Stomach (tissue), 8 donors: ENCODE measurements at regions not wholly inside any gene's neighbourhood (a gene's known extent, or its start where the extent isn't known, plus 50 kb on each side); places are given as distances from the start of the nearest gene placed in this dataset.

Source experiments
- DNase-seq, 2 donors: peaks; one replicate each; pipeline versions ENCODE4 v3.0.0 to v3.0.0-alpha.2; 2013 to 2019
- H3K27ac ChIP-seq, 5 donors: fragments of 200-600 bp in 4 of 5; sonication (generic) in 4 of 5; one replicate each; pipeline ENCODE4 v1.5.1; 2013 to 2019; ENCODE audit warnings: mild to moderate bottlenecking in 1 of 5, moderate library complexity in 1 of 5
- H3K27me3 ChIP-seq, 3 donors: fragments of 200-600 bp; sonication (generic); one replicate each; pipeline ENCODE4 v1.5.1; 2017 to 2019; ENCODE audit warnings: mixed run types in 1 of 3
- H3K36me3 ChIP-seq, 4 donors: fragments of 200-600 bp; sonication (generic); 1 replicate in 3 of 4; 2 replicates in 1 of 4; pipeline ENCODE4 v1.5.1; 2016 to 2019
- H3K4me1 ChIP-seq, 4 donors: fragments of 200-600 bp; sonication (generic); one replicate each; pipeline ENCODE4 v1.5.1; 2016 to 2019
- H3K4me3 ChIP-seq, 4 donors: fragments of 200-600 bp; sonication (generic) in 3 of 4; one replicate each; pipeline ENCODE4 v1.5.1; 2016 to 2019; ENCODE audit warnings: mild to moderate bottlenecking in 1 of 4
- H3K9me3 ChIP-seq, 4 donors: fragments of 200-600 bp; sonication (generic); one replicate each; pipeline ENCODE4 v1.5.1; 2016 to 2019
- CTCF ChIP-seq, 7 experiments: fragments of 450-650 bp in 4 of 7; fragments of 200-600 bp in 3 of 7; sonication (generic) in 3 of 7; IDR thresholded peaks; one replicate each; pipeline ENCODE4 v1.5.1; 2016 to 2019; ENCODE audit warnings: antibody characterized with exemption in 7 of 7, control low read depth in 2 of 7, mild to moderate bottlenecking in 1 of 7
- EP300 ChIP-seq: sonication (generic); formaldehyde crosslinking; IDR thresholded peaks from one replicate; pipeline ENCODE4 v1.6.1; 2017; ENCODE audit warnings: antibody characterized with exemption
- POLR2A ChIP-seq, 4 donors: fragments of 450-650 bp; IDR thresholded peaks; one replicate each; pipeline ENCODE4 v1.6.1; 2016; ENCODE audit warnings: antibody characterized with exemption in 4 of 4, control low read depth in 2 of 4, mild to moderate bottlenecking in 1 of 4, moderate library complexity in 1 of 4
- POLR2AphosphoS5 ChIP-seq, 3 donors: sonication (generic); formaldehyde crosslinking; IDR thresholded peaks; one replicate each; pipeline ENCODE4 v1.6.1; 2016; ENCODE audit warnings: antibody characterized with exemption in 3 of 3
- WGBS, 5 donors: extraction: QIAGEN DNeasy Blood & Tissue Kit in 3 of 5; methylation state at CpG; one replicate each; pipeline versions ENCODE4 v1.1.5 to v1.1.7; 2013 to 2018; 5-methylcytosine and 5-hydroxymethylcytosine counted together
- intact Hi-C: fragments of 100-400 bp; cut with DNase I; formaldehyde crosslinking; loops from one replicate; pipeline ENCODE4 v1.15.1; 2023; ENCODE audit warnings: low total_unique reads
- donor health status: healthy with polysubstance abuse.
- donor health status: Bipolar disorder and iron deficiency.
- donor health status: healthy.

DNA sequence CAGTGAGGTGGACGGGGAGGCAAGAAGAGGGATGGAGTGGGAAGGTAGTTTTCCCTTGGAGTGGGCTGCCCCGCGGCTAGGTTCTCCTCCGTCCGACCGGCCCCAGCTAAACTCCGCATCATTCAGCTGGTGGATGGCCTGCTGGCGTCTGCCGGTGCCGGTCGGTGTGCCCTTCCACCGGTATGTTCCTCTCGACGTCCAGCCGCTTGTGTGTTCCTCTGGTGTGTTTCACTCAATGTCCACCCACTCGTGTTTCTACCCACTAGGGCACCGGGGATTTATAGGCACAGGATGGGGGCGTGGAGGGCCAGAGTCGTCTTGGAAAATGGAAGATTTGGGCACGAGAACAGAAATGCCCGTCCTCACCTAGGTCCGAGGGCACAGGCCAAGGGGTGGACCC is 931.7 kb upstream of the B3GALT2 start:
- no peak for TF ChIP-seq EP300
- TF ChIP-seq POLR2AphosphoS5 (IDR thresholded peaks at IDR 0.05): no peak
- TF ChIP-seq CTCF (IDR thresholded peaks at IDR 0.05): no peak
- no peak for TF ChIP-seq POLR2A (IDR thresholded peaks at IDR 0.05)
- intact Hi-C loops: no loop called here
- Histone ChIP-seq H3K27me3 (no peaks in the 10 kb centered on the region), H3K36me3 (no peaks in the 10 kb centered on the region), H3K4me3 (no peak overlapping the region), H3K9me3 (peaks cover 0 to 5% (median 0%) of the 10 kb centered on the region in 4 donors), H3K4me1 (no peaks in the 10 kb centered on the region), H3K27ac (no peak overlapping the region)
- no peak for DNase-seq
- 95 to 97% (median 95%) methylated on average over 22 of the region's 22 CpGs for WGBS, 5 donors

DNA sequence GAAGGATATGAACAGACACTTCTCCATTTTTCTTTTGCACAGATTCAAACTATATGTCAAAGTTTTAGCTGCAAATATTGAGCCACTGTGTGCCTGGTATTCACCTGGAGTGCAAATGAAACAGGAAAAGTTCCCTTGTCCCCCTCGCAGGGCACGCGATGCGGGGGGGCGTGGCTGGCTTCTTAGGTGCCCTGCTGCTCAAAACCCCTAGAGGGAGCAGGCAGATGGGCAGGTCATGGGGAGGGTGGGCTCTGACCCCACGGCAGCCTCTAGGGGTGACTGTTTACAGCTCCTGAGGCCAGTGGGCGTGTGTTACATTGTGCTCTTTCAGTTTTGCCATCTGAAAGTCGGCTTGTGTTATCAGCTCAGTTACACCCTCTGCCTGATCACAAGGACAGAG is 931.2 kb upstream of the B3GALT2 start:
- intact Hi-C loops: no loop called here
- Histone ChIP-seq H3K36me3 (no peaks in the 10 kb centered on the region), H3K27me3 (no peaks in the 10 kb centered on the region), H3K9me3 (peaks cover 0 to 5% (median 0%) of the 10 kb centered on the region in 4 donors), H3K4me3 (no peak overlapping the region), H3K4me1 (no peaks in the 10 kb centered on the region), H3K27ac (no peak overlapping the region)
- no peak for DNase-seq
- no peak for TF ChIP-seq CTCF (IDR thresholded peaks at IDR 0.05)
- no peak for TF ChIP-seq POLR2A (IDR thresholded peaks at IDR 0.05)
- no peak for TF ChIP-seq EP300
- no peak for TF ChIP-seq POLR2AphosphoS5 (IDR thresholded peaks at IDR 0.05)
- 62 to 78% (median 63%) methylated on average over 8 of the region's 8 CpGs for WGBS, 5 donors

DNA sequence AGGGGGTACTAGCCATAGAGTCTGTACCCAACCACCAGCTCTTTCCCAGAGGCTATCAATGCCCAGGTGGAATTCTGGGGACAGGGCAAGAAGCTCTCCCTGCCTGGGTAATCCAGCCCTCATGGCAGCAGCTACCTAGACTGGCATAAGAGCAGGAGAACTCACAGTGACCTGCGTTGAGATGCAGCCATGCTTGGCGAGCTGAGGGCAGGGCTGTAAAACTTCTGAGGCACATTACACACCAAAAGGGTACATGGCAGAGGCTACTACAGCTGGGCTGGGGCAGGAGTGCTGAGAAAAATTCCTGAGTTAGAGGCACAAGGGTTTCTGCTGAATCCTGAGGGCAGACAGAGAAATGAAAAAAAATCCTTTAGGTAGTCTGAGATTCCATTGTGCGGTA is 927.9 kb upstream of the B3GALT2 start:
- Histone ChIP-seq H3K27ac (no peak overlapping the region), H3K4me1 (no peaks in the 10 kb centered on the region), H3K27me3 (no peaks in the 10 kb centered on the region), H3K36me3 (no peaks in the 10 kb centered on the region), H3K9me3 (peaks cover 0 to 5% (median 0%) of the 10 kb centered on the region in 4 donors), H3K4me3 (no peak overlapping the region)
- no peak for TF ChIP-seq EP300
- no peak for TF ChIP-seq POLR2A (IDR thresholded peaks at IDR 0.05)
- no peak for TF ChIP-seq CTCF (IDR thresholded peaks at IDR 0.05)
- TF ChIP-seq POLR2AphosphoS5 (IDR thresholded peaks at IDR 0.05): no peak
- intact Hi-C loops: no loop called here
- no peak for DNase-seq
- 53 to 74% (median 61%) methylated on average over 3 of the region's 3 CpGs for WGBS, 5 donors

- H3K4me1 ChIP-seq: no peaks in the 10 kb centered on the region
- no peaks in the 10 kb centered on the region for H3K36me3 ChIP-seq
These were observed 919.0 kb upstream of the B3GALT2 start for GRCh38 chr1:194105381-194105780.

More at GRCh38 chr1:194105381-194105780, 919.0 kb upstream of the B3GALT2 start:
- WGBS, 5 donors: 66 to 92% (median 86%) methylated on average over 2 of the region's 2 CpGs
- no peaks in the 10 kb centered on the region for H3K27me3 ChIP-seq
- H3K4me3 ChIP-seq: no peak overlapping the region
- TF ChIP-seq POLR2A (IDR thresholded peaks at IDR 0.05): no peak
- TF ChIP-seq EP300: no peak
- TF ChIP-seq CTCF (IDR thresholded peaks at IDR 0.05): no peak
- no peaks in the 10 kb centered on the region for H3K9me3 ChIP-seq
- intact Hi-C loops: no loop called here
- no peak for DNase-seq
- H3K27ac ChIP-seq: no peak overlapping the region
